Tibial nerve (tissue), 4 donors: ENCODE measurements at regions not wholly inside any gene's neighbourhood (a gene's known extent, or its start where the extent isn't known, plus 50 kb on each side); places are given as distances from the start of the nearest gene placed in this dataset.
A peak's percentile ranks its signal among the peaks of the same experiment; 100 is the strongest.

Source experiments
- DNase-seq, 2 donors: peaks; one replicate each; pipeline ENCODE4 v3.0.0-alpha.2; 2019; ENCODE audit warnings: low spot score in 2 of 2
- H3K27ac ChIP-seq, 4 donors: fragments of 200-600 bp; sonication (generic) in 3 of 4; one replicate each; pipeline ENCODE4 v1.5.1; 2017 to 2019; ENCODE audit warnings: mild to moderate bottlenecking in 1 of 4
- H3K27me3 ChIP-seq, 2 donors: fragments of 200-600 bp; sonication (generic) in 1 of 2; one replicate each; pipeline versions ENCODE4 v1.5.1 to v1.6.0; 2017 to 2019
- H3K36me3 ChIP-seq, 3 donors: fragments of 200-600 bp; sonication (generic); one replicate each; pipeline ENCODE4 v1.5.1; 2018 to 2019
- H3K4me1 ChIP-seq, 4 donors: fragments of 200-600 bp; sonication (generic) in 3 of 4; one replicate each; pipeline ENCODE4 v1.5.1; 2017 to 2019
- H3K4me3 ChIP-seq, 4 donors: fragments of 200-600 bp; sonication (generic) in 3 of 4; one replicate each; pipeline ENCODE4 v1.5.1; 2017 to 2019; ENCODE audit warnings: mild to moderate bottlenecking in 1 of 4, moderate library complexity in 1 of 4
- H3K9me3 ChIP-seq, 4 donors: fragments of 200-600 bp; sonication (generic) in 3 of 4; one replicate each; pipeline ENCODE4 v1.5.1; 2017 to 2019
- CTCF ChIP-seq, 5 experiments: fragments of 200-600 bp in 3 of 5; fragments of 450-650 bp in 2 of 5; sonication (generic) in 3 of 5; IDR thresholded peaks; one replicate each; pipeline ENCODE4 v1.5.1; 2016 to 2019; ENCODE audit warnings: antibody characterized with exemption in 5 of 5, mild to moderate bottlenecking in 3 of 5, moderate library complexity in 2 of 5
- EP300 ChIP-seq, 2 donors: sonication (generic); formaldehyde crosslinking; IDR thresholded peaks; one replicate each; pipeline ENCODE4 v1.6.1; 2017; ENCODE audit warnings: antibody characterized with exemption in 2 of 2, mild to moderate bottlenecking in 1 of 2
- POLR2A ChIP-seq, 2 donors: fragments of 450-650 bp; IDR thresholded peaks; one replicate each; pipeline ENCODE4 v1.6.1; 2017; ENCODE audit warnings: antibody characterized with exemption in 2 of 2, mild to moderate bottlenecking in 2 of 2, moderate library complexity in 2 of 2
- WGBS, 2 donors: methylation state at CpG; one replicate each; pipeline ENCODE4 v1.1.5; 2018; 5-methylcytosine and 5-hydroxymethylcytosine counted together

- Histone ChIP-seq H3K4me3 (peak overlapping the region in 1 of 4 donors; percentile 2), H3K36me3 (no peaks in the 10 kb centered on the region), H3K27me3 (no peaks in the 10 kb centered on the region), H3K9me3 (peaks cover 0 to 14% (median 0%) of the 10 kb centered on the region in 4 donors), H3K4me1 (no peaks in the 10 kb centered on the region), H3K27ac (no peak overlapping the region)
- no peak for TF ChIP-seq POLR2A (IDR thresholded peaks at IDR 0.05)
- TF ChIP-seq EP300 (IDR thresholded peaks at IDR 0.05) = no peak
- no peak for TF ChIP-seq CTCF (IDR thresholded peaks at IDR 0.05)
- no peak for DNase-seq
- 42 to 48% methylated on average over 3 of the region's 3 CpGs for WGBS, 2 donors
Measured at GRCh38 chr14:106493962-106494823, 967.8 kb downstream of the TMEM121 start.

GRCh38 chr14:106500571-106500970, 974.2 kb downstream of the TMEM121 start:
- no peak overlapping the region for H3K27ac ChIP-seq
- no peaks in the 10 kb centered on the region for H3K27me3 ChIP-seq
- H3K36me3 ChIP-seq = no peaks in the 10 kb centered on the region
- no peak overlapping the region for H3K4me3 ChIP-seq
- DNase-seq = no peak
- 24 to 29% methylated on average over 1 of the region's 1 CpG for WGBS, 2 donors
- H3K9me3 ChIP-seq = peaks cover 0 to 9% (median 0%) of the 10 kb centered on the region in 4 donors
- TF ChIP-seq EP300 (IDR thresholded peaks at IDR 0.05) (no peak), POLR2A (IDR thresholded peaks at IDR 0.05) (no peak), CTCF (IDR thresholded peaks at IDR 0.05) (no peak)
- no peaks in the 10 kb centered on the region for H3K4me1 ChIP-seq

GRCh38 chr14:106501898-106502297, 975.5 kb downstream of the TMEM121 start:
- TF ChIP-seq POLR2A (IDR thresholded peaks at IDR 0.05) (no peak), EP300 (IDR thresholded peaks at IDR 0.05) (no peak), CTCF (IDR thresholded peaks at IDR 0.05) (no peak)
- H3K27me3 ChIP-seq = no peaks in the 10 kb centered on the region

GRCh38 chr14:106505366-106505765, 979.0 kb downstream of the TMEM121 start:
- no peak for TF ChIP-seq POLR2A (IDR thresholded peaks at IDR 0.05)
- no peak for TF ChIP-seq EP300 (IDR thresholded peaks at IDR 0.05)
- no peak for TF ChIP-seq CTCF (IDR thresholded peaks at IDR 0.05)
- no peak overlapping the region for H3K27ac ChIP-seq
- H3K27me3 ChIP-seq = no peaks in the 10 kb centered on the region
- DNase-seq = no peak
- H3K36me3 ChIP-seq = no peaks in the 10 kb centered on the region
- 32 to 35% methylated on average over 1 of the region's 1 CpG for WGBS, 2 donors
- no peaks in the 10 kb centered on the region for H3K9me3 ChIP-seq
- no peaks in the 10 kb centered on the region for H3K4me1 ChIP-seq
- no peak overlapping the region for H3K4me3 ChIP-seq

More at GRCh38 chr14:106501898-106502297, 975.5 kb downstream of the TMEM121 start:
- DNase-seq = no peak
- Histone ChIP-seq H3K9me3 (peaks cover 0 to under 1% (median 0%) of the 10 kb centered on the region in 4 donors), H3K4me3 (no peak overlapping the region), H3K36me3 (no peaks in the 10 kb centered on the region), H3K4me1 (no peaks in the 10 kb centered on the region), H3K27ac (no peak overlapping the region)

GRCh38 chr14:106506881-106507305, 980.5 kb downstream of the TMEM121 start:
- Histone ChIP-seq H3K4me1 (no peaks in the 10 kb centered on the region), H3K27me3 (no peaks in the 10 kb centered on the region), H3K4me3 (no peak overlapping the region), H3K36me3 (no peaks in the 10 kb centered on the region), H3K9me3 (no peaks in the 10 kb centered on the region), H3K27ac (no peak overlapping the region)
- TF ChIP-seq POLR2A (IDR thresholded peaks at IDR 0.05) = no peak
- TF ChIP-seq CTCF (IDR thresholded peaks at IDR 0.05) = no peak
- WGBS, 2 donors = 70 to 81% methylated on average over 8 of the region's 8 CpGs
- no peak for DNase-seq
